ENCODE measurements at regions not wholly inside any gene's neighbourhood (a gene's known extent, or its start where the extent isn't known, plus 50 kb on each side); places are given as distances from the start of the nearest gene placed in this dataset.

- TF ChIP-seq CTCF (conservative IDR thresholded peaks at IDR 0.05; ENCODE audit: low read length): no peak
- no peak for TF ChIP-seq EZH2phosphoT487 (IDR thresholded peaks at IDR 0.05; ENCODE audit: borderline replicate concordance)
These were observed 471.7 kb upstream of the GHITM start for GRCh38 chr10:83667594-83667993.

All from Loucy (cell line).